ENCODE measurements at regions not wholly inside any gene's neighbourhood (a gene's known extent, or its start where the extent isn't known, plus 50 kb on each side); places are given as distances from the start of the nearest gene placed in this dataset.

DNA sequence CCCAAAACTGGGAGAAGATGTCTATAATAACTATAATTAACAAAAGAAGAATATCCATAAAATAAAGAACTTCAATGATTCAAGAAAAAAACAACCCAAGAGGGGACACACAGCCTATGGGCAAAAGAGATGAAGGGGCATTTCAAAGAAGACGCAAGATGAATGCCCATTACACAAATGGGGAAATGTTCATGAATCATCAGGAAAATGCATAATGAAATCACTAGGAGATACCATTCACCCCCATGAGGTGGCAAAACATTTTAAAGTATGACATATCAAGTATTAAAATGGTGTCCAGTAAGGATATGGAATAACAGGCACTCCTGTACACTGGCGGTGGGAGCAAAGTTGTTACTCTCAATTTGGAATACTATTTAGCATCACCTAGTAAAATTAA is 183.3 kb downstream of the TXNL1 start:
- Histone ChIP-seq H3K4me3 (no peak overlapping the region), H3K27me3 (no peaks in the 10 kb centered on the region), H3K9me3 (no peaks in the 10 kb centered on the region), H3K36me3 (no peaks in the 10 kb centered on the region), H3K27ac (no peak overlapping the region), H3K4me1 (no peaks in the 10 kb centered on the region)
- 95 to 99% methylated on average over 2 of the region's 2 CpGs for WGBS, 2 donors
- DNase-seq (no peak), FAIRE-seq (no peak), ATAC-seq (no peak)
- intact Hi-C loops (cut with DNase I), result no loop called here
- TF ChIP-seq, protein P1, sequence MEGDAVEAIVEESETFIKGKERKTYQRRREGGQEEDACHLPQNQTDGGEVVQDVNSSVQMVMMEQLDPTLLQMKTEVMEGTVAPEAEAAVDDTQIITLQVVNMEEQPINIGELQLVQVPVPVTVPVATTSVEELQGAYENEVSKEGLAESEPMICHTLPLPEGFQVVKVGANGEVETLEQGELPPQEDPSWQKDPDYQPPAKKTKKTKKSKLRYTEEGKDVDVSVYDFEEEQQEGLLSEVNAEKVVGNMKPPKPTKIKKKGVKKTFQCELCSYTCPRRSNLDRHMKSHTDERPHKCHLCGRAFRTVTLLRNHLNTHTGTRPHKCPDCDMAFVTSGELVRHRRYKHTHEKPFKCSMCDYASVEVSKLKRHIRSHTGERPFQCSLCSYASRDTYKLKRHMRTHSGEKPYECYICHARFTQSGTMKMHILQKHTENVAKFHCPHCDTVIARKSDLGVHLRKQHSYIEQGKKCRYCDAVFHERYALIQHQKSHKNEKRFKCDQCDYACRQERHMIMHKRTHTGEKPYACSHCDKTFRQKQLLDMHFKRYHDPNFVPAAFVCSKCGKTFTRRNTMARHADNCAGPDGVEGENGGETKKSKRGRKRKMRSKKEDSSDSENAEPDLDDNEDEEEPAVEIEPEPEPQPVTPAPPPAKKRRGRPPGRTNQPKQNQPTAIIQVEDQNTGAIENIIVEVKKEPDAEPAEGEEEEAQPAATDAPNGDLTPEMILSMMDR (IDR thresholded peaks at IDR 0.05), result no peak

DNA sequence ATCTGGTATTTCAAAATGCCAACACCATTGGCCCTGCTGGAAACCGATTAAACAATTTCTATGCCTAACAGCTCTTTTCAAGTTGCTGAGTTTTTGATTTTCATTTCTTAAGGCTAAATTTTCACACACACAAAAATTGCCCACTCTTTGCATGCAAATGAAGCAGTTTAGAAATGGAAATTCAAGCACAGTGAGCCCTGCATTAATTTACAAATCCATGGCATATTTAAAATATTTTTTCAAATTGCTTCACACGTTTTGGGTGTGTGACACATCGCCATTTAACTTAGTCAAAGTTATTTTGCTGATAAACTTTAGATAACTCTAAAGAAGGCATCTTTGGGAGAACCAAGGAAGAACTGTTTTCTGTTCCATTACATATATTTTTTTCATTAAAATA is 184.8 kb downstream of the TXNL1 start:
- Histone ChIP-seq H3K9me3 (no peaks in the 10 kb centered on the region), H3K27me3 (no peaks in the 10 kb centered on the region), H3K27ac (no peak overlapping the region), H3K4me1 (no peaks in the 10 kb centered on the region), H3K4me3 (no peak overlapping the region), H3K36me3 (no peaks in the 10 kb centered on the region)
- TF ChIP-seq, protein P1 (IDR thresholded peaks at IDR 0.05), result no peak
- ATAC-seq (no peak), DNase-seq (no peak), FAIRE-seq (no peak)
- intact Hi-C loops (cut with DNase I), result no loop called here
- WGBS, 2 donors, result 64 to 66% methylated on average over 3 of the region's 3 CpGs

DNA sequence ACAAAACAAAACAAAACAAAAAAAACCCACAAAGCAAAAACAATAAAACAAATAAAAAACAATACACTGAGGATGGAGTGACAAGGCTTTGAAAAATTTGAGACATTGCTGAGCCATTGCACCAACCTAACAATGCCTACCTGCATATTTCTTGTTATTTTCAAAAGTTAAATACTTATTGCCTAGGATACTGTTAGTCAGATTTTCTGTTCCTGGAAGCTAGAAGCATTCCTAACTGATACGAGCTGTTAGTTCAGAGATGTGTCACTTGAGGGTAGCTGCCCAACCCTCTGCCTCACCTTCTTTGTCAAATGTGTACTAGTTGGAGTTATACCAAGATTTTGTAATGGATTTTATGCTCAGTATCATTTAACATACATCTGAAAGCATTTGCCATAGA is 187.2 kb downstream of the TXNL1 start:
- DNase-seq, result no peak
- 68 to 73% methylated on average over 1 of the region's 1 CpG for WGBS, 2 donors
- no peaks in the 10 kb centered on the region for H3K36me3 ChIP-seq
- ATAC-seq, result no peak
- intact Hi-C loops (cut with DNase I), result no loop called here
- no peak overlapping the region for H3K27ac ChIP-seq
- no peaks in the 10 kb centered on the region for H3K4me1 ChIP-seq
- no peaks in the 10 kb centered on the region for H3K27me3 ChIP-seq
- H3K9me3 ChIP-seq, result no peaks in the 10 kb centered on the region
- no peak for FAIRE-seq
- TF ChIP-seq, protein P1 (IDR thresholded peaks at IDR 0.05), result no peak
- H3K4me3 ChIP-seq, result no peak overlapping the region

DNA sequence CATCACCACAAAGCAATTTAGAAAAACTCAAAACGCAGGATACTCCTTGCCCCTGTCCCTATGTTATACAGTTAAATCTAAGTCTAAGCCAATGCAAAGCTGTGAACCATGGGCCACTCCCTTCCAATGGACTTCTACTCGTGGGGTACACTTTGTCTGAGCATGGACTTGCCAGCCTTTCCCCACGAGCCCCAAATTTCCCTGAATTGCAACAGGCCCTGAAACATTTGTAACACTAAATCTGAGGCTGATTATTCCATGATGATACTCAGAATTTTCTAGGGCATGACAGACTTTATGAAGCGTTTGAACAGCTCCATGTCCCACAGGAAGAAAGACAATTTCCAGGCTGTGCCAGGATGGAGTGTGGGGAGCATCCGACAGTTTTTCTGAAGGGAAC is 189.6 kb downstream of the TXNL1 start:
- WGBS, 2 donors, result 72 to 80% methylated on average over 5 of the region's 5 CpGs
- Histone ChIP-seq H3K4me1 (no peaks in the 10 kb centered on the region), H3K9me3 (no peaks in the 10 kb centered on the region), H3K36me3 (no peaks in the 10 kb centered on the region), H3K4me3 (no peak overlapping the region), H3K27me3 (no peaks in the 10 kb centered on the region), H3K27ac (no peak overlapping the region)
- TF ChIP-seq, protein P1 (IDR thresholded peaks at IDR 0.05), result no peak
- ATAC-seq, result no peak
- no peak for FAIRE-seq
- no peak for DNase-seq
- intact Hi-C loops (cut with DNase I), result no loop called here

DNA sequence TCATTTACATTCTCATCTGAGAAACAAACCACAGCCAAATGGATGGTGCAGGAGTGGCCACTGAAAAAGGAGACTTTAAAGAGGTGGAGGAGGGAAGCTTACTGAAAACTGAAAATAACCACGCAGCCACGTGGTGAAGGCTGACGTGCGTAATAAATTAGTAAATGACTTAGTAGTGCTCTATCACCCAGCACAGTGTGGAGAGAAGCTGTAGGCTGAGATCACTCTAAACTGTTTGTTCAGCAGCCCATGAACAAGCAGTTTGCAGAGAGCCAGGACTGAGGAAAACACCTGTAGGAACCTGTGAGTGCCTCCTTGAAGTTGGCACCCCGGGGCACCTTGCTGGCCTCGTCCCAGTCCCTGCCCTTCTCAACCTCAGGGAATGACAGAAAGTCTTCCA is 193.0 kb downstream of the TXNL1 start:
- intact Hi-C loops (cut with DNase I), result no loop called here
- FAIRE-seq (no peak), DNase-seq (no peak), ATAC-seq (no peak)
- Histone ChIP-seq H3K4me3 (no peak overlapping the region), H3K36me3 (no peaks in the 10 kb centered on the region), H3K9me3 (no peaks in the 10 kb centered on the region), H3K4me1 (no peaks in the 10 kb centered on the region), H3K27ac (no peak overlapping the region), H3K27me3 (no peaks in the 10 kb centered on the region)
- 68 to 73% methylated on average over 6 of the region's 6 CpGs for WGBS, 2 donors
- TF ChIP-seq, protein P1 (IDR thresholded peaks at IDR 0.05), result no peak

All from pancreas (tissue), 10 donors.